AG04449 (cell line): ENCODE measurements at regions not wholly inside any gene's neighbourhood (a gene's known extent, or its start where the extent isn't known, plus 50 kb on each side); places are given as distances from the start of the nearest gene placed in this dataset.

Experiments
- CTCF ChIA-PET: fragments of 350-600 bp; formaldehyde crosslinking; extraction: SDS; loops from one replicate; lab custom pipeline; 2021; ENCODE audit warnings: antibody characterized with exemption; lab: Yijun Ruan, JAX
- POLR2A ChIA-PET: fragments of 400-600, 350-600 bp; formaldehyde crosslinking; extraction: SDS; loops from one replicate; lab custom pipeline; 2020; ENCODE audit warnings: antibody characterized with exemption, inconsistent platforms; lab: Yijun Ruan, JAX
- DNase-seq: peaks from one replicate; pipeline ENCODE4 v3.0.0-alpha.2; 2010; ENCODE audit warnings: low read depth, low spot score
- H3K4me3 ChIP-seq: 2 replicates; pipeline ENCODE4 v1.5.1; 2011; ENCODE audit warnings: low read depth, mild to moderate bottlenecking, control low read depth, low read length
- TF ChIP-seq, protein P1 (sequence below): IDR thresholded peaks from one replicate; pipeline ENCODE4 v1.5.1; 2011; ENCODE audit warnings: mild to moderate bottlenecking, moderate library complexity, low read length, control low read depth, inconsistent platforms; ENCODE audit not compliant: insufficient read depth; ENCODE audit errors: missing control alignments

- no peak overlapping the region for H3K4me3 ChIP-seq
- ChIA-PET POLR2A (no interaction called here), CTCF (no interaction called here)
- no peak for DNase-seq
- TF ChIP-seq, protein P1, sequence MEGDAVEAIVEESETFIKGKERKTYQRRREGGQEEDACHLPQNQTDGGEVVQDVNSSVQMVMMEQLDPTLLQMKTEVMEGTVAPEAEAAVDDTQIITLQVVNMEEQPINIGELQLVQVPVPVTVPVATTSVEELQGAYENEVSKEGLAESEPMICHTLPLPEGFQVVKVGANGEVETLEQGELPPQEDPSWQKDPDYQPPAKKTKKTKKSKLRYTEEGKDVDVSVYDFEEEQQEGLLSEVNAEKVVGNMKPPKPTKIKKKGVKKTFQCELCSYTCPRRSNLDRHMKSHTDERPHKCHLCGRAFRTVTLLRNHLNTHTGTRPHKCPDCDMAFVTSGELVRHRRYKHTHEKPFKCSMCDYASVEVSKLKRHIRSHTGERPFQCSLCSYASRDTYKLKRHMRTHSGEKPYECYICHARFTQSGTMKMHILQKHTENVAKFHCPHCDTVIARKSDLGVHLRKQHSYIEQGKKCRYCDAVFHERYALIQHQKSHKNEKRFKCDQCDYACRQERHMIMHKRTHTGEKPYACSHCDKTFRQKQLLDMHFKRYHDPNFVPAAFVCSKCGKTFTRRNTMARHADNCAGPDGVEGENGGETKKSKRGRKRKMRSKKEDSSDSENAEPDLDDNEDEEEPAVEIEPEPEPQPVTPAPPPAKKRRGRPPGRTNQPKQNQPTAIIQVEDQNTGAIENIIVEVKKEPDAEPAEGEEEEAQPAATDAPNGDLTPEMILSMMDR: no peak
These were observed 598.6 kb downstream of the NPHP4 start for GRCh38 chr1:5393603-5394002.

DNA sequence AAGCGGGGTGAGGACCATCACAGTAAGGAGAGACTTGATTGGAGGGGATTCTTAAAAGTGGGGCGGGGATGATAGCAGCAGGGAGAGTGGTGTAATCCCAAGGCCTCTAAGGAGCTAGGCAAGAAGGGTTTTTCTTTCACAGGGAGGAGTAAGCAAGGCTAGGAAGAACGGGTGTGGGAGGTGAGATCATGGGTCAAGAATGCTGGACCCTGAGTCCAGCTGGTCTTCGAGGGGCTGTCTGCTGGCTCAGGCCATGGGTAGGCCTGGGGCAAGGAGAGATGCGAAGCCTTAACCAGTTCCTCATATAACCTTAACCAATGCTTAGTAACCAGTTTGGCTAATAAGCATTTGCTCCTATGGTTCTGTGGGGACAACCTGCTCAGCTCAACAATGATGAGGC, 599.1 kb downstream of the NPHP4 start:
- no peak overlapping the region for H3K4me3 ChIP-seq
- no peak for DNase-seq
- TF ChIP-seq, protein P1: no peak
- POLR2A ChIA-PET: no interaction called here
- CTCF ChIA-PET: no interaction called here

DNA sequence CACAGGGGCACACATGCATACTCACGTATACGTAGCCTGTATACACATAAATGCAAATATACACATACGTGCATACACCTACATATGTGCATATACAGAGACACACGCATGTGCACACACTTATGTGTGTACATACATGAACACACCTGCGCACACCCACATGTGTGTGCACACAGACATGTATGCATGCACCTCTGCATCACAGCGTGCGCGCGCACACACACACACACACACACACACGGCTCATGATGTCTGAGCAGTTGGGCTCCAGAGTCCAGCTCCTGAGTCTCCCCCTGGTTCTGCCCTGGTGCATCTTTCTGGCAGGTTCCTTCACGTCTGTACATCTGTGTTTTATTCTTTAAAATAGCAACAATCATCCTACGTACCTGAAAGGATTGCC, 600.5 kb downstream of the NPHP4 start:
- TF ChIP-seq, protein P1: no peak
- DNase-seq: no peak
- H3K4me3 ChIP-seq: no peak overlapping the region
- ChIA-PET POLR2A (no interaction called here), CTCF (no interaction called here)

DNA sequence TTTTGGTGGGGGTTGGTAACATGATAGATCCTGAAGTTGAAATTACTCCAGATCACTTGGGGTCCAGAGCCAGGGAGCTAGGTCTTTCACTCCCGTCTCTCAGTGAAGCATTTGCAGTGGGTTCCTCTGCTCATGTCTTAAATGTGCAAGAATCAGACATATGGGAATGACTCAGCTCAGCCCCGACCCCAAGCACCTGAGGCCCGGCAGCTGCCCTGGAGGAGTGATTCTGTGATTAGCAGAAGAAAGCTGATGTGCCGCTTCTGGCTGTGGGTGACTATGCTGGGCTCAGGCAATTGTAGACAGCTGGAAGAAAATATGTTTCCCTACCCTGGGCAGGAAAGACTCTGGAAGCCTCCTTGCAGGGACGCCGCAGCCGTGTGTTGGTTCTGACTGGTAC, 601.7 kb downstream of the NPHP4 start:
- POLR2A ChIA-PET: no interaction called here
- no peak overlapping the region for H3K4me3 ChIP-seq
- no peak for DNase-seq
- TF ChIP-seq, protein P1: no peak
- CTCF ChIA-PET: no interaction called here

- no peak for DNase-seq
- ChIA-PET POLR2A (no interaction called here), CTCF (no interaction called here)
- no peak overlapping the region for H3K4me3 ChIP-seq
- TF ChIP-seq, protein P1: no peak
These were observed 602.9 kb downstream of the NPHP4 start for GRCh38 chr1:5389101-5389885.

DNA sequence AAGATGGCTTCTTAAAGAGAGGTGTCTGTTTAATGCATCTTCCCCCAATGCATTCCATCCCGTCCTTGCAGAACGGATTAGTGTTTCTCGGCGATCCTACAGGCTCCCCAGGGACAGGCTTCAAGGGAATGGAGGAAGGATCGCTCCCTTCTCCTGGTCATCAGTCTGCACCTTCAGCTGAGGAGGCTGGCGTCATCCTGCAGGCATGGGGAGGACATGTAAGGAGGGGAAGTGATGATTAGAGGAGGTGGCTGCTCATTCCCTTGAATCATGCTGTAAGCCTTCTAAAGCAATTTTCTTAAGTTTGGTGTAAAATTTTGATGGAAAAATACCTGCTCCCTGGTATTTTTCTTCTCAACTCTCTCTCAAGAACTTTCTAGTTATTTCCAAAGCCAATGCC, 603.6 kb downstream of the NPHP4 start:
- no peak overlapping the region for H3K4me3 ChIP-seq
- ChIA-PET POLR2A (no interaction called here), CTCF (no interaction called here)
- TF ChIP-seq, protein P1: no peak
- DNase-seq: no peak
